RPMI7951 (cell line): ENCODE measurements at regions not wholly inside any gene's neighbourhood (a gene's known extent, or its start where the extent isn't known, plus 50 kb on each side); places are given as distances from the start of the nearest gene placed in this dataset.
"Not testable (repeated sequence)": the region's sequence is repeated elsewhere in the genome, so short reads cannot be mapped to it uniquely, and the experiment has no call there.

Experiments used
- DNase-seq: peaks from one replicate; pipeline ENCODE4 v3.0.0-alpha.2; 2012; ENCODE audit warnings: low read depth

GRCh38 chr5:136924490-136924889, 559.1 kb upstream of the TRPC7 start:
- no peak for DNase-seq

DNA sequence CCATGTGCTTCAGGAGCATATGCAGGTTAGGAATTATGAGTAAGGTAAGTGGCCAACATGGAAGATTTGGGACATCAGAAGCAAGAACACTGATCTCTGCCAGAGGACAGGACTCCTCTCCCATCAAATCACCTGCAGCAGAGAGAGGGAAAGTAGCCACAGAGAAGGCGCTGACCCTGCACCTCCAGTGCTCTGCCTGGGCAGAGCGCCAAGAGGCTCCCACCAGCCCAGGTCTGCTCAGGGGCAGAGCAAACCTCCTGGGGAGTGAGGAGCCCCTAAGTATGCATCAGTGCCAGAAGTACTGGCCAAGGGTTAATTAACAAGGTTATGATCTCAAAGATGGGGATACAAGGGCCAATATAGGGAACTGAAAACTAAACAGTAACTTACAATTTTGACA, 545.3 kb upstream of the TRPC7 start:
- no peak for DNase-seq

- no peak for DNase-seq
Measured at GRCh38 chr5:136909906-136910305, 544.6 kb upstream of the TRPC7 start.

DNA sequence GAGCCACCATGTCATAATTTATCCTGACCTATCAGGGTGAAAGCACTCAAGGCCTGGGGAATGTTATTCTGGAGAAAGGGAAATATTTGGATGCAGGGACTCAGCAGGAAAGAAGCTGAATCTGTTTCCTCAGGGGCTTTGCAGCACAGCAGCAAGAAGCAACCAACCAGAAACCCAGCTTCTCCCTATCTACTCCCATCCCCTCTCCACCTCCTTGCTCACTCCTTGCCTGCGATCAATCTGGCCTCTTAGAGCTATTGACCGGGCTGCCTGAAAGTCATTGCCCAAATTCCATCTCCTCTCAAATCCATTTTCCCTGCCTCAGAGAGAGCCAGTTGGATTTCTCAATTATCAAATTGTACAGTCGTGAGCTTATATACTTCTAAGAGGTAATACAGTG, 542.0 kb upstream of the TRPC7 start:
- DNase-seq: no peak

DNA sequence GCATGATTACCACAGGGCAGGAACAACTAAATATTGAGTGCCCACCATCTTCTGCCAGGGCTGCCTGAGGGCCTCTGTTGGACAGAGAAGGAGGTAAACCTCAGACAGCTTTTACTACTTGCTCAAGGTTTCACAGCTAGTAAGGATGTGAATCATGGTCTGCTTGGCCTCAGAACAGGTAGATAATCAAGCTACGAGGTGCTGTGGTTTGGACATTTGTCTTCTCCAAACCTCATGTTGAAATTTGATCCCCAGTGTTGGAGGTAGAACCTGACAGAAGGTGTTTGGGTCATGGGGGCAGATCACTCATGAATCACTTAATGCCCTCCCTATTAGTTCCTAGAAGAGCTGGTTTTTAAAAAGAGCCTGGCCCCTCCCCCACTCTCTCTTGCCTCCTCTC, 541.2 kb upstream of the TRPC7 start:
- no peak for DNase-seq

GRCh38 chr5:136905571-136905970, 540.2 kb upstream of the TRPC7 start:
- DNase-seq: peak; percentile 10

DNA sequence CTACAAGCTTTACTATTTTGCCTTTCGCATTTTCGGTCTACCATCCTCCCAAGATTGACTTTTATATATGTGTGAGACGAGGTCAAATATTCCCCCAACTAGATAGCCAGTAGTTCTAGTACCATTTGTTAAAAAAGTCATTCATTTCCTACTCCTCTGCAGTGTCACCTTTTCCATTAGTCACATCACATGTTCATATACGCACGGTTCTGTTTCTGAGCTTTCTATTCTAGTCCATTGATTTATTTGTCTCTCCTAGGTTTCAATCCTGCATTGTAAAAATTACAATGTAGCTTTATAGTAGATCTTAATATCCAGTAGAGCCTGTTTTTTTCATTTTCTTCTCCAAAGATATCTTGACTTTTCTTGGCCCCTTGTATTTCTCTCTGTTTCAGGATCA, 528.7 kb upstream of the TRPC7 start:
- DNase-seq: peak; percentile 10

GRCh38 chr5:136892000-136892399, 526.7 kb upstream of the TRPC7 start:
- no peak for DNase-seq

DNA sequence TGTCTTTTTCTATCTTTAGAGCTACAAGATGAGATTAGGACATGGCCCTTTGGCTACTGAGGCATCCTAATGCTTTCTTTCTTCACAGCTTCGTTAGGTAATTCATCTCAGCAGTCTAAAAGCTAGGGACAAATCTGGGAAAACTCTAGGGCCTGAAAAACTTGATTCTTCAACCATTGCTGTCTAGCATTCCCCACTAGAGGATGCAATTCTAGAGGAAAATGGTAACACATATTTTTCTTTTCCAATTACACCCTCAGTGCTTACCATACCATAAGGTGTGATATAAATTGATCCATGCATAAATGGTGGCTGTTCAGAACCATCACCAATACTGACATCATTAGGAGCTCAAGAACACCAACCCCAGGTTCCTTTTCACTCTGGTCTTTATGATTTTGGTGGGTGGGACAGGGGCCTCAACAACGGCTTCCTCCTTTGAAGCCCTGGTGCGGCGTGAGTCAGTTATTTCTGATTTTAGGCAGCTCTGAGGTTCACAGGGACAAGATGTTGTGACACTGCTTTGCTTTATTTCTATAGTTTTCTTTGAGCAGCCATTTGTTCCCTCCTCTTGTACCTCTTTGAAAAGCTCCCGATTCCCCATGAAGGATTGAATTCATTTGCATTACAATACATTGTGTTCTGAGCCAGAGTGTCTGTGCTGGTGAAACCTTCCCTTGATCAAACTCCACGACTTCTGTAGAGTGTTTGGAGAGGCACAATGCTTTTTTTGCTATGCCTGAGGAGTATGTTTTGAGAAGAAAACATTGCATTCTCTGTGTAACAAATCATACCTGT, 526.0 kb upstream of the TRPC7 start:
- no peak for DNase-seq

- no peak for DNase-seq
Measured at GRCh38 chr5:136890431-136891148, 525.2 kb upstream of the TRPC7 start.

DNA sequence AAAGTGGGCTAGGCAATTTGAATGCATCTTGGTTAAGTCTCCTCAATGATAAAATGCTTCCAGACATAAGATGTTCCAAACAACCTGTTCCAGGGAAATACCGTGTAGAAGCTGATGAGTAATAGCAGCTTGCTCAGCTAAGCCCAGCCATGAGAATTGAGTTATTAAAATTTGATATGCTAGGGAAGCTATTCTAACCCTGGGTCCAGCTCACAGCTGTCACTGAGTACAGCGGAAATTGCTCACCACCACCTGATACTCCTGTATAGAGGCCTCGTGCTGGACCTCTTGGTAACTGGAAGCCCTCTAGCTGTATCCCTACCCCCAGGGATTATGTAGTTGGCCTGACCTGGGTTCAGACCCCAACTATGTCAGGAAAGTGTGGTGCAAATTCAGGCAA, 521.3 kb upstream of the TRPC7 start:
- peak; percentile 26 for DNase-seq

DNA sequence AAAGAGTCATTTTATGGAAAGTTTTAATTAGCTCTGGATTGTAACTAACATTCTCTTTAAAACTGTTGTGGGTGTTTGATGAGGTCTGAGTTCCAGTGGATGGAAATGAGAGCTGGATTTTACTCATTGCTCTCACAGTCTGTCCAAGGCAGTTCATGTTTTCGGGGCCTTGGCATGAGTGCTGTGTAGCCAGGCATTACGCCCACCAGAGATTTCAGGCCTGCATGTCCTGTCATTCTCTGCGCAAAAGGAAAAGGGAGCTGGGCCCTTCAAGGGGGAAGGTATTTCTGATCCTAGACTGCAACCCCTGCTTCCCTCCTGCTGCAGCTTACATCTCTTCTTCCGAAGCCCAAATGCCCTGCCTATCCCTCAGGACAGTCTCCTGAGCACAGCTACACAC, 499.6 kb upstream of the TRPC7 start:
- no peak for DNase-seq

GRCh38 chr5:136856648-136857047, 491.3 kb upstream of the TRPC7 start:
- no peak for DNase-seq

- no peak for DNase-seq
Measured at GRCh38 chr5:136853971-136854370, 488.6 kb upstream of the TRPC7 start.

- no peak for DNase-seq
Measured at GRCh38 chr5:136840601-136841000, 475.3 kb upstream of the TRPC7 start.

DNA sequence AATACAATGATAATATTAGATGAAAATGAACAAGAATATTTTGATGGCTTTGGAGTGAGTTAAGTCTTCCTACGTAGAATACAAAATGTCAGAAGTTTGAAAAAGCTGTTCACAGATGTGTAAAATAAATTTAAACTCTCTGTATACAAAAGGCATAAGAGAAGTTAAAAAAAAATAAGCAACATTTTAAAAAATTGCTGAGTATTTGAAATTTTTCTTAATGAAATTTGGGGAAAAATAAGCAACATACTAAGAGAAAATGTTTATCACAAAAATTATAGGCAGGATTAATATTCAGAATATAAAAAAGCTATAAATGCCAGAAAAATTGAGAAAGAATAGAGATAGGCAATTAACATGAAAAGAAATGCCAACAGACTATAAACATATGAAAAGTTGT, 470.7 kb upstream of the TRPC7 start:
- DNase-seq: no peak

GRCh38 chr5:136820848-136821247, 455.5 kb upstream of the TRPC7 start:
- DNase-seq: no peak

- DNase-seq: no peak
Measured at GRCh38 chr5:136819526-136820302, 454.4 kb upstream of the TRPC7 start.

DNA sequence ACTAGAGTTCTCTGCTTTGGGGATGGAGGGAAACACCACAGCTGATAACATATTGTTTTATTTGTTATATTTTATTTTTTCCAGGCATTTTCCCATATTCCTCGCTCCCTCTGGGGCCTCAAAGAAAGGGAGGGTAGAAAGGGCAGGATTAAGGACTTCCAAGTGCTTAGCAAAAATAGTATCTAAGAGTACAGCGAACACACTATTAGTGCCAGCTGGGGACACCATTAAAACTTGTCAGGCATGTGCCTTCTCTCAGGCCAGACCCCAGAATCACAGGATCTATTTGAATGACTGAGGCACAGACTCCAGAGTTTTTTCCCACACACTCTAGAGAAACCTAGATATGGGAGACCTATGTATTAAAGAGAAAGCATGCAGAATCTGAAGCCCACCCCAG, 451.0 kb upstream of the TRPC7 start:
- no peak for DNase-seq

- peak; percentile 93 for DNase-seq
Measured at GRCh38 chr5:136814619-136815378, 449.5 kb upstream of the TRPC7 start.

GRCh38 chr5:136812270-136812669, 446.9 kb upstream of the TRPC7 start:
- DNase-seq: not testable (repeated sequence)

GRCh38 chr5:136811551-136811950, 446.2 kb upstream of the TRPC7 start:
- DNase-seq: peak; percentile 92
